ENCODE measurements at regions not wholly inside any gene's neighbourhood (a gene's known extent, or its start where the extent isn't known, plus 50 kb on each side); places are given as distances from the start of the nearest gene placed in this dataset.

DNA sequence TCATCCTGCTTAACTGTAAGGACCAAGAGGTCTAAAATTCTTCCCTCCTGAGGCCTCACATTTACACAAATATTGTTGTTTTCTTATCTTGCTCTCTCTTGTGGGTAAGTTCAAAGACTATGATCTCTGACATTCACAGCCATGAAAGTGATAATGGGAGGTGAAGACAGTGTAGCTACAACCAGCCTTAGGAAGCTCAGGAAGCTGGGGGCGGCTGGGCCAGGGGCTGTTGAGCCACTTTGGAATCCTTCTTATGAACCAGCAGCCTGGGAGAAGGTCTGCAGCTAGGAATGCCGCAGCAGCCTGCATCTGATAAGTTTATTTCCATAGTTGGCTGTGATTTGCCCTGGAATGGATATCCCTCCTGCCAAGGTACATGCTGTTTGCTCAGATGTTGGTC, 316.2 kb downstream of the STIM2 start:
- H3K36me3 ChIP-seq (ENCODE audit: control insufficient read depth, insufficient read depth, low read length), result no peaks in the 10 kb centered on the region
- H3K27me3 ChIP-seq (ENCODE audit: control insufficient read depth, insufficient read depth, low read length), result no peaks in the 10 kb centered on the region
- no peak for DNase-seq (ENCODE audit: low read depth)
- no peak for TF ChIP-seq CTCF (IDR thresholded peaks at IDR 0.05; ENCODE audit: insufficient read depth, low read length, poor library complexity, severe bottlenecking)
- no peak overlapping the region for H3K4me3 ChIP-seq (ENCODE audit: low read depth, low read length)

DNA sequence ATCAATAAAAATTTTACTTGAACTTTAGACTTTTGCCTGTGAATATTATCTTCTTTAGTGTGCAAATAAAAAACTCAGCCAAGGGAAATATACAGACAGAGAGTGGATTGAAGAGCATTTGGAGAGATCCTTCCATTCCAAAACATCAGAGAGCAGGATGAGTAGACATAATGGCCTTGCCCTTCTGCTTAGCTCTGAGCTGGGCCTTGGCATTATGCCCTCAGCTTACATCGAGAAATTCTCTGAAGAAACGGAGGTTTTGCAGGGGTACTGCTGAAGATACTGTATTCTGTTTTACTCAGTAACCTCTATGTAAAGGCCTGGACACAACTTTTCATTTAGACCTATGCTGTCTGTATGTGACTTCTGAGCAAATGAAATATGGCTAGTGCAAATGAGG, 317.4 kb downstream of the STIM2 start:
- H3K4me3 ChIP-seq (ENCODE audit: low read depth, low read length), result no peak overlapping the region
- no peak for DNase-seq (ENCODE audit: low read depth)
- no peaks in the 10 kb centered on the region for H3K27me3 ChIP-seq (ENCODE audit: control insufficient read depth, insufficient read depth, low read length)
- no peak for TF ChIP-seq CTCF (IDR thresholded peaks at IDR 0.05; ENCODE audit: insufficient read depth, low read length, poor library complexity, severe bottlenecking)
- H3K36me3 ChIP-seq (ENCODE audit: control insufficient read depth, insufficient read depth, low read length), result no peaks in the 10 kb centered on the region

DNA sequence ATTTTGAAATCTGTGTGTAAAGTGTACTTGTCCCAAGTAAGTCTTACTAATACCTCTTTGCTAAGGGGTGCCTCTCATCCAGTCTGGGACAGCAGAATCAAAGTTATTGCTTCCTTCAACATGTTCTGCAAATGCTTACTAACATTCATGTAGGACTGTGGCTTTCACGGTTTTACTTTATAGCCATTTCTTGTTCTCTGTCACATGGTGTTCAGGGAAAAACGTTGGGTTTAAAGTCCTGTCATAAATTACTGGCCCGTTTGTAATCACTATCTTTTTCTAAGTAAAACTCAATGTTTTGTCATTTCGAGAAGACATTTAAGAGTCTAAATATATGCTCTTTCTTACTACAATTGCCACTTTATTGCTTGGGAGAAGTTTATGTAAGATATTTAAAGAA, 321.1 kb downstream of the STIM2 start:
- no peak for TF ChIP-seq CTCF (IDR thresholded peaks at IDR 0.05; ENCODE audit: insufficient read depth, low read length, poor library complexity, severe bottlenecking)
- DNase-seq (ENCODE audit: low read depth), result no peak
- no peaks in the 10 kb centered on the region for H3K36me3 ChIP-seq (ENCODE audit: control insufficient read depth, insufficient read depth, low read length)
- no peak overlapping the region for H3K4me3 ChIP-seq (ENCODE audit: low read depth, low read length)
- H3K27me3 ChIP-seq (ENCODE audit: control insufficient read depth, insufficient read depth, low read length), result no peaks in the 10 kb centered on the region

- no peak overlapping the region for H3K4me3 ChIP-seq (ENCODE audit: low read depth, low read length)
- DNase-seq (ENCODE audit: low read depth), result no peak
- no peaks in the 10 kb centered on the region for H3K27me3 ChIP-seq (ENCODE audit: control insufficient read depth, insufficient read depth, low read length)
- no peaks in the 10 kb centered on the region for H3K36me3 ChIP-seq (ENCODE audit: control insufficient read depth, insufficient read depth, low read length)
- no peak for TF ChIP-seq CTCF (IDR thresholded peaks at IDR 0.05; ENCODE audit: insufficient read depth, low read length, poor library complexity, severe bottlenecking)
These were observed 321.6 kb downstream of the STIM2 start for GRCh38 chr4:27182211-27182610.

GRCh38 chr4:27184508-27185155, 324.0 kb downstream of the STIM2 start:
- no peak for DNase-seq (ENCODE audit: low read depth)
- H3K27me3 ChIP-seq (ENCODE audit: control insufficient read depth, insufficient read depth, low read length), result no peaks in the 10 kb centered on the region
- no peaks in the 10 kb centered on the region for H3K36me3 ChIP-seq (ENCODE audit: control insufficient read depth, insufficient read depth, low read length)
- TF ChIP-seq CTCF (IDR thresholded peaks at IDR 0.05; ENCODE audit: insufficient read depth, low read length, poor library complexity, severe bottlenecking), result no peak
- H3K4me3 ChIP-seq (ENCODE audit: low read depth, low read length), result no peak overlapping the region

- Histone ChIP-seq H3K36me3 (ENCODE audit: control insufficient read depth, insufficient read depth, low read length) (no peaks in the 10 kb centered on the region), H3K4me3 (ENCODE audit: low read depth, low read length) (no peak overlapping the region), H3K27me3 (ENCODE audit: control insufficient read depth, insufficient read depth, low read length) (no peaks in the 10 kb centered on the region)
- no peak for DNase-seq (ENCODE audit: low read depth)
- no peak for TF ChIP-seq CTCF (IDR thresholded peaks at IDR 0.05; ENCODE audit: insufficient read depth, low read length, poor library complexity, severe bottlenecking)
These were observed 326.1 kb downstream of the STIM2 start for GRCh38 chr4:27186710-27187109.
